Activated CD8-positive, alpha-beta memory T cell treated with anti-CD3 and anti-CD28 coated beads for 4 hours (primary cell): ENCODE measurements at regions not wholly inside any gene's neighbourhood (a gene's known extent, or its start where the extent isn't known, plus 50 kb on each side); places are given as distances from the start of the nearest gene placed in this dataset.
"Not testable (repeated sequence)": the region's sequence is repeated elsewhere in the genome, so short reads cannot be mapped to it uniquely, and the experiment has no call there.

Source experiments
- DNase-seq, 2 donors: peaks; one replicate each; pipeline ENCODE4 v3.0.0-alpha.2; 2020; ENCODE audit warnings: low read depth in 2 of 2

DNA sequence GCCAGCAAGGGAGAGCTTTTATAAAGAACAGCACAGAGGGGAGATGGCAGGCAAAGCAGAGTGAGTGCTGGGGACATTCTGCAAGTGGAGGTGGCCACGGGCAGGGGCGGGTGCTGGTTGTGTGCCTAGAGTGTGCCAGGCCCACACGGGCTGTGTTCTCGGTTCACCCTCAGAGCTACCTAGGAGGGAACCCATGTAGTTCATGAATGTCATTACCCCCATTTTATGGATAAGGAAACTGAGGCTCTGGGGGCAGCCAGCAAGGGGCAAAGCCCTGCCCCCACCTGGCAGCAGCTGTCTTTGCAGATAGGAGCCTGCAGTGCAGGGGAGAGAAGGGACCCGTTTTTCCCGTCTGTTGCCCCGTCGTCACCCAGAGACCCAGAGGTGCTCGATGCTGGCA, 85.2 kb upstream of the NCOR2 start:
- no peak for DNase-seq

DNA sequence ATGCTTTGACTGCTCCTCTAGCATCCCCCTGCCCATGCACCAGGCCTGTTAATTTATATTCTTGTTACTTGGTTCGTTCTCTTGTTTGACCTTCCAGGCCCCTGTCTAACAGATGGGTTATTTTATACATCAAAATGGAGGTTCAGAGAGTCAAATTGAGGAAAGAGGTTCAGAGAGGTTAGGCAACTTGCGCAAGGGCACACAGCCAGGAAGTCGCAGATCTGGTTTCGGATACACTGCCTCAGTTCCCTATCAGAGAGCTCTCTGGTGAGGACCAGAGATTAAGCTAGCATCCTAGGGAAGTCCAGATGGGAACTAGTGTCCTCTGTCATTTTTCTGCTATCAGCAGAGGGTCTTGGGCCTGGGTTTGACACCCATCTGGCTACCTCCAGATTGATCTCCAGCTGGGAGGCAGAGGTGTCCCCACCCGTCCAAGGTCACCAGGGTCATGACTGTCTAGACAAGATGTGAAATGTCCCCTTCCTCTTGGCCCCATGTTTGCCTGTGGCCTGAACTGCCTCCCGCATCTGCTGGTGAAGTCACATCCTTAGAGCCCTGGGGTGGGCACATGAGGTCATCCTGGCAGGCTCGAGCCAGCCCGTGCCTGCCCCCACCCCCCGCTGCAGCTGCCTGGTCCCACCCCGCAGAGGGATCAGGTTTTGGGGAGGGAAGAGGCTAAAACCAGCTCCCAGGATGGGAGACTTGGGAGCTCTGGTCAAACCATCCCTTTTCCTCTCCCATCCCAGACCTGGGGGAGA, 84.3 kb upstream of the NCOR2 start:
- no peak for DNase-seq

DNA sequence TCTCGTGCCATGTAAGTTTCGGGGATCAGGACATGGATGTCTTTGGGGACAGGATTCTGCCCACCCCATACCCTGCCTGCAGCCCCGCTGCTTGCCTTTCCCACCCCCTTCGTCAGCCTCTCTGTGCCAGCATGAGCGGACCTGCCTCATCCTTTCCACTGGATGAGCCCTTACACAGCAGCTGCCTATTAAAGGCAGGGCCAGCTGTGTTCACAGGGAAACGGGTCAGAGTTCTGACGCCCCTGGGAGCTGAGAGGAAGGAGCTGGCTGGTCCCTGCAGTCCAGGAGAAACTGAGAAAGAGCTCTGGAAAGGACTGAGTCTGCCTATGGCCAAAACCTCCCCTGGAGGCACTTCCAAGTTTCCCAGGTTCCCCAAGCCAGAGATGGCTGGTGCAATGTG, 83.5 kb upstream of the NCOR2 start:
- no peak for DNase-seq

DNA sequence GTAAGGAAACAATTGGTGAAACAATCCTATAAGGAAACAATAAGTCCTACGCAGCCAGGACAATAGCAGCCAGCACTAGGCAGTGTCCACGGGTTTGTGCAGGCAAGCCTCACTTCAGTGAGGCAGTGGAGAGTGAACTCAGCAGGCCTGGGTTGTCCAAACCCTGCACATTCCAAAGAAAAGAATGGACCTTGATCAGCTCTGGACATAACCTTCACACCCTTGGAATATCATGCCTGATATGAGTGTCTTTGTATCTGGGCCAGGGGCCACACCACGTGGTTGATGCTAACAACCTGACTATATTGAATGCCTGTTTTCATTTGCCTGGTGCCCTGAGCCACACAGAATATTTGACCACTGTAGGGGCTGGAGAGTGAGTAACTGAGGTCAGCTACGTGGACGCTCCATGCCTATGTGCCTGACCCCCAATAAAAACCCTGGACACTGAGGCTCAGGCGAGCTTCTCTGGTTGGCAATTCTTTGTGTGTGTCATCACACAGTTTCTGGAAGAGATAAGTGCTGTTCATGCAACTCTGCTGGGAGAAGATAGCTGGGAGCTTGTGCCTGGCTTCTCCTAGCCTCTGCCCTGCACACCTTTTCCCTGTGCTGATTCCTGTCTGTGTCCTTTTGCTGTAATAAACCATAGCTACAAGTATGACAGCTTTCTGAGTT, 81.4 kb upstream of the NCOR2 start:
- no peak for DNase-seq

DNA sequence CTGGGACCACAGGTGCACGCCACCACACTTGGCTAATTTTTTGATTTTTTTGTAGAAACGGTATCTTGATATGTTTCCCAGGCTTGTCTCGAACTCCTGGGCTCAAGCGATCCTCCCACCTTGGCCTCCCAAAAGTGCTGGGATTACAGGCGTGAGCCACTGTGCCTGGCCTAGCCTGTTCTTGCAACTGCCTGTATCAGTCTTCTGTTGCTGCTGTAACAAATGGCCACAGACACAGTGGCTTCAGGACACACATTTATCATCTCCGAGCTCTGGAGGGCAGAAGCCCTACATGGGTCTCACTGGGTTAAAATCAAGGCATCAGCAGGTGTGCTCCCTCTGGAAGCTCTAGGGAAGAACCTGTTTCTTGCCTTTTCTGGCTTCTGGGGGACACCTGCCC, 79.9 kb upstream of the NCOR2 start:
- DNase-seq, result no peak

DNA sequence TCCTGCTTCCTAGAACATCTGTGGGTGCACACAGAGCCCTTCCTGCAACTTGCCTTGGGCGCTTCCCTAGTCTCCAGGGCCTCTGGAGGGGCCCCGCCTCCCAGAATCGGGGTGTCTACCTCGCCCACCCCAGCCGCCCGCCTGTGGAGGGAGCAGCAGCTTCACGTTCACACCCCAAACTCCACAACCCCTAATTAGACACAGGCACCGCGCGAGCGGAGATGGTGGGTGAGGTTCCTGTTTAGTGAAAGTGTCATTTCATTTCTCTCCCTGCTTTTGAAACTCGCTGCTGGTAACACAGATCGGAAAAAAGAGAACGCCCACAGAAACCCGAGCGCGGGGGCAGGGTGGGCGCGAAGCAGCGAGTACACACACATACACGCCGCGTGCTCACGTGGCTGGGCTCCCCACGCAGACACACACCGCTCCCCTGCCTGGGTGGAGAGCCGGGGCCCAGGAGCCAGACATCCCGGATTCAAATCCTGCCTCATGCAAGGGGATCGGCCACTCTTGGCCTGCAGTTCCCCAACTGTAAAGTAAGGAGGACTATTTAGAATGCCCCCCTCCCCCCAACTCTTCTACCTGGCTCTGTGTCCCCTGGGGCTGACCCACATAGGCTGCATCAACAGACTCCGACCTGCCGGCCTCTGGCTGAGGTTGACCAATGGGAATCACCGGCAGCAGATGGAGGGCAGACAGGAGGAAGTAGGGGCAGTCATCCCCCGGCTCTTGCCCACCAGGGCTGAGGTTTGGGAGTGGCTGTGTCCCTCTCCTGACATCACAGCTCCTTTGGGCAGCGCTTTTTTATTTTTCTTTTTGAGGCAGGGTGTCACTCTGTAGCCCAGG, 79.2 kb upstream of the NCOR2 start:
- DNase-seq, result peak; percentile 73 to 75

DNA sequence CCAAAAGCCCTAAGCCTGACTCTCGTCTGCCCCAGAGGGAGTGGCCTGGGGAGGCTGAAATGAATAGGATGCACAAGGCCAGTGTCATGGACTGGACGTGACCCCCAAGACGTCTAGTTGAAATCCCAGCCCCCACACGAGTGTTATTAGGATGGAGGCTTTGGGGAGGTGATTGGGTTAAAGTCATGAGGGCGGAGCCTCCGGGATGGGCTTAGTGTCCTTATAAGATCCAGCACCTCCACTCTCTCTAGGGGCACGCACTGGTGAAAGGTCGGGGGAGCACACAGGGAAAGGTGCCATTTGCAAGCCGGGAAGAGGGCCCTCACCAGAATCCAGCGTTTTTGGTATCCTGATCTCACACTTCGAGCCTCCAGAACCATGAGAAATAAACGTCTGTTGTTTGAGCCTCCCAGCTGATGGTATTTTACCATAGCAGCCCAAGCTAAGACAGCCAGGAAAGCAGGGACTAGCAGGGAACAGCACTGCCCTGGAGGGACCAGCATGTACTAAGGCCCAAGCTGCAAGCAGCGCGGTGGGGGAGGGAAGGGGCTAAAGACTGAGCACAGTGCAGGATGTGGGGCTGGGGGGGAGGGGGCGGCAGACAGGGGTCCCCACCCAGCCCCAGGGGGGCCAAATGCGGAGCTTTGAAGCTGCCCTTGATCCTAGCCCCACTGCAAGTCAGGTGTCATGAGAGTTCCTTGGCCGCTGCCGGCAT, 78.3 kb upstream of the NCOR2 start:
- DNase-seq, result no peak

DNA sequence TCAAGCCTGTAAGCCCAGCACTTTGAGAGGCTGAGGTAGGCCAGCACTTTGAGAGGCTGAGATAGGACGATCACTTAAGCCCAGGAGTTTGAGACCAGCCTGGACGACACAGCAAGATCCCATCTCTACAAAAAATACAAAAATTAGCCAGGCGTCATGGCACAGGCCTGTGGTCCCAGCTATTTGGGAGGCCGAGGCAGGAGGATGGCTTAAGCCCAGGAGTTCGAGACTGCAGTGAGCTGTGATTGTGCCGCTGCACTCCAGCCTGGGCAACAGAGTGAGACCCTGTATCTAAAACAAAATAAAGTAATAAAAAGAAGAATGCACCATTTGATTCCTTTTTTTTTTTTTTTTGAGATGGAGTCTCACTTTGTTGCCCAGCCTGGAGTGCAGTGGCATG, 76.4 kb upstream of the NCOR2 start:
- not testable (repeated sequence) for DNase-seq

DNA sequence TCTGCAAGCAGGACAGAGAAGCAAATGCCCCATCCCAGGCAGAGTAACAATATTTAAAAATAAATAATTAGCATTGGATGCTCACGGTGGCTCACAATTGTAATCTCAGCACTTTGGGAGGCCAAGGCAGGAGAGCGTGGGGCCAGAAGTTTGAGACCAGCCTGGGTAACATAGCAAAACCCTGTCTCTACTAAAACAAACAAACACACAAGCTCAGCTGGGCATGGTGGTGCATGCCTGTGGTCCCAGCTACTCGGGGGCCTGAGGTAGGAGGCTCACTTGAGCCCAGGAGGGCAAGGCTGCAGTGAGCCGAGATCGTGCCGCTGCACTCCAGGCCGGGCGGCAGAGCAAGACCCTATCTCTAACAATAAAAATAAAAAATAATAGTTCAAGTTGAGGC, 74.7 kb upstream of the NCOR2 start:
- DNase-seq, result no peak

DNA sequence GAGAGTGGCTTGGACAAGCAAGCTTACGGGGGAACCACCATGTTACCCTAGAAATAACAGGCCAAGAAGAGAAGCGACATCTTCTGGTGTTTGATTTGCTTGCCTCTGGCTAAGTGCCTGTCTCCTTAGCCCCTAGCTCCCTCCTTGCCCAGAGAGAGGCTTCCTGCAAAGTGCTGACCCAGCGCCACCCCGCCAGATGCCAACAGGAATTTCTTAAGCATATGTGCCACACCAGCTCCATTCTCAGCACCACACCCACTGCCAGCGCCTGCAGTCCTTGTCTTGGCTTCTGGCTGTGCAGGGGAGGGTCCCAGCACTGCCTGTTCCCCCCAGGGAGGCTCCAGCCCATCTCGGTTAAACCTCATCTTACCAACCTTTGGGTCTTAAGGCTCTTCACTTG, 74.2 kb upstream of the NCOR2 start:
- no peak for DNase-seq

DNA sequence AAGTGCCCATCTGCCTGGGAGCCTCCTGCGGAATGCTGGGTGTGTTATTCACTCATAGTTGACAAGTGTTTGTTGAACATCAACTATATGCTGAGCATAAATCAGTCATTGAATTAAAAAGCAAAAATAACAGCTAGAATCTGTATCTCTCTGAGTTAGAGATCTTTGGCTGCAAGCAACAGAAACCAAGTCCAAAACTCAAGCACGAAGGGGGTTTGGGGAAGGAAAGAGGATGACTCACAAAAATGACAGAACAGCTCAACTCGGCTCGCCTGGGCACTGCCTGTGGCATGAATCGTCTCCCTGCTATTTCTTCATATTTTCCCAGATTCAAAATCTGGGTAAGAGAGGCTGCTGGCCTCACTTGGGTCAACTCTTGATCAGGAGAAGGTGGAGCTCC, 72.6 kb upstream of the NCOR2 start:
- DNase-seq, result no peak

DNA sequence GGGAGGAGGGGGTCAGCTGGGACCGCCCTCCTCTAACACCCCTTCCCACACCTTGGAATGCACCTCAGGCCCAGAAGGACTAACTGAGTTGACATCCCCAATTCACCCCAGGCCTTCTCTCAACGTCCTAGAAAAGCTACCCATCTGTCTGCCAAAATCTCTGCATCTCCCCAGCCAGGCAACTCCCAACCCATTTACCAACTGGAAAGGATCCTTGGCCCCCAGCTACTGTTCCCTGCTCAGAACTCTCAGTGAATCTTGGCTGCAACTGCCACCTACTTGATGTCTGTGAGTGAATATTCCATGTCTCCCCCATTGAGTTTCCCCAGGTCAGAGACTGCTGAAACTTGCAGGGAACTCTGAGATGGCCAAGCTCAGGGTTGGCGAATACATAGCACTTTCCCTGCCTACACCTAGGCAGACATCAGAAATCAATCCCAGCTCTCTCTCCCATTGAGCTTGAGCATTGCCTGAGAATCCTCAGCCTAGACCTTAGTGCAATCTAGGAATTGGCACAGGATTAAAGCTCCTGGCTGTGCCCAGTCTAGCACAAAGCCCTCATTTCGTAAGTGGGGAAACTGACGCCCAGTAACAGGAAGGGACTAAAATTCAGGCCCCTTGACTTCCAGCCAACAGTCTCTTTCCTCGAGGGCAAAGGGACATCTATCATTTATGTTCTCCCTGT, 71.9 kb upstream of the NCOR2 start:
- no peak for DNase-seq

DNA sequence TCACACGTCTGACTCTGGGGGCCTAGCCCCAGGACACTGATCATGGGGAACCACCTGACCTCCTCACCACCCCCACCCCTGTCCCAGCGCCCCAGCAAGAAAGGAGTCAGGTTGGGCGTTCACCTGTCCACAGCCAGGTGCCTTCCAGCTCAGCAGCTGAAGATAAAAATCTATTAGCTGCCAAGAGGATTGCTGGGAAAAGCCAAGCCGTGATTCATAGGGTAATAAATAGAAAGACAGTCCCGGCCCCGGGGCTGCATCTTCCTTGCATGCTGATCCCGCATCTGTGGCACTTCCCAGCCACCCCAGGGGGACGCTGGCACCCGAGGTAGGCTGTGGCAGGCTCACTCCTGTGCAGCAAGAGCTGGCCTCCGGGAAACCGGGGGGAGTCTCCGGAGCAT, 70.2 kb upstream of the NCOR2 start:
- no peak for DNase-seq

DNA sequence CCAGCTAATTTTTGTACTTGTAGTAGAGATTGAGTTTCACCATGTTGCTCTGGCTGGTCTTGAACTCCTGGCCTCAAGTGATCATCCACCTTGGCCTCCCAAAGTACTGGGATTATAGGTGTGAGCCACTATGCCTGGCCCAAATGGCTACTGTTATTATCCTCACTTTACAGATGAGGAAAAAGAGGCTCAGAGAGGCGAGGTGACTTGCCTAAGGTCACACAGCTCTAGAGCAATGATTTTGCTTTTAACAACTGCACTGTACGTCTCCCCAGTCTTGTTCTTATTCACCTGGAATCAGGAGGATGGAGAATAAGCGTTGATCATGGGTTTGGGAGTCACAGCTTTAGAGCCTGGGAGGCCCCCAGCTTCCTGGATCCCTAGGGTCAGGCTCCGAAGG, 69.8 kb upstream of the NCOR2 start:
- no peak for DNase-seq

DNA sequence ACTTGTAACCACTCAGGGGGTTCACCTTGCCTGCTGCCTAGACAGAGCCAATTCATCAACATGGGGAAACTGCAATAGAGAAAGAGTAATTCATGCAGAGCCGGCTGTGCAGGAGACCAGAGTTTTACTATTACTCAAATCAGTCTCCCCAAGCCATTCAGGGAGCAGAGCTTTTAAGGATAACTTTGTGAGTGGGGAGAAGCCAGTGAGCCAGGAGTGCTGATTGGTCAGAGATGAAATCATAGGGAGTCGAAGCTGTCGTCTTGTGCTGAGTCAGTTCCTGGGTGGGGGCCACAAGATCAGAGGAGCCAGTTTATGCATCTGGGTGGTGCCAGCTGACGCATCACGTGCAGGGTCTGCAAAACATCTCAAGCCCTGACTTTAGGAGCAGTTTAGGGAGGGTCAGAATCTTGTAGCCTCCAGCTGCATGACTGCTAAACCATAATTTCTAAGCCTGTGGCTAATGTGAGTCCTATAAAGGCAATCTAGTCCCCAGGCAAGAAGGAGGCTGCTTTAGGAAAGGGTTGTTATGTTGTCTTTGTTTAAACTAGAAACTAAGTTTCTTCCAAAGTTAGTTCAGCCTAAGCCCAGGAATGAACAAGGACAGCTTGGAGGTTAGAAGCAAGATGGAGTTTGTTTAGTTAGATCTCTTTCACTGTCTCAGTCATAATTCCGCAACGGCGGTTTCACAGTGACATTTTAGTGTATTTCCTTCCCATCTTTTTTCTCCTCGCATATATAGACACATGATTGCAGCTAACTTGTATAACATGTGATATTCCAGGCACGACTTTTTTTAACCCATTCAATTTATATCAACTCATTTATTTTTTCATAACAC, 68.9 kb upstream of the NCOR2 start:
- DNase-seq, result peak in 1 of 2 donors; percentile 32

DNA sequence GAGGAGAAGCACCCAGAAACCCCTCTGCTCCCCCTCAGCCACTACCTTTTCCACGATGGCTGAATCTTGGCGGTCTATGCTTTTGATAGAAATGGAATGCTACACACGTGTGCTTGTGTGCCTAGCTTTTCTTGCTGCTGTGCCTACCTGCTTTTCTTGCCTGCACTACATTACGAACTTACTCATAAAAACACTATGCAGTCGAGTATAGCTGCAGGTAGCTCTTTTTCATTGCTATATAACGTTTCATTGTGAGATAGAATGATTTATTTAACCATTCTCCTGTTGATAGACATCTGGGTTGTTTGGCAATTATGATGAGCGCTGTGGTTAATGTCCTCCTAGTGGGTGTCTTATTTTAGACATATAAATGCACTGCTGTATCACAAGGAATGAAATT, 67.9 kb upstream of the NCOR2 start:
- DNase-seq, result no peak

DNA sequence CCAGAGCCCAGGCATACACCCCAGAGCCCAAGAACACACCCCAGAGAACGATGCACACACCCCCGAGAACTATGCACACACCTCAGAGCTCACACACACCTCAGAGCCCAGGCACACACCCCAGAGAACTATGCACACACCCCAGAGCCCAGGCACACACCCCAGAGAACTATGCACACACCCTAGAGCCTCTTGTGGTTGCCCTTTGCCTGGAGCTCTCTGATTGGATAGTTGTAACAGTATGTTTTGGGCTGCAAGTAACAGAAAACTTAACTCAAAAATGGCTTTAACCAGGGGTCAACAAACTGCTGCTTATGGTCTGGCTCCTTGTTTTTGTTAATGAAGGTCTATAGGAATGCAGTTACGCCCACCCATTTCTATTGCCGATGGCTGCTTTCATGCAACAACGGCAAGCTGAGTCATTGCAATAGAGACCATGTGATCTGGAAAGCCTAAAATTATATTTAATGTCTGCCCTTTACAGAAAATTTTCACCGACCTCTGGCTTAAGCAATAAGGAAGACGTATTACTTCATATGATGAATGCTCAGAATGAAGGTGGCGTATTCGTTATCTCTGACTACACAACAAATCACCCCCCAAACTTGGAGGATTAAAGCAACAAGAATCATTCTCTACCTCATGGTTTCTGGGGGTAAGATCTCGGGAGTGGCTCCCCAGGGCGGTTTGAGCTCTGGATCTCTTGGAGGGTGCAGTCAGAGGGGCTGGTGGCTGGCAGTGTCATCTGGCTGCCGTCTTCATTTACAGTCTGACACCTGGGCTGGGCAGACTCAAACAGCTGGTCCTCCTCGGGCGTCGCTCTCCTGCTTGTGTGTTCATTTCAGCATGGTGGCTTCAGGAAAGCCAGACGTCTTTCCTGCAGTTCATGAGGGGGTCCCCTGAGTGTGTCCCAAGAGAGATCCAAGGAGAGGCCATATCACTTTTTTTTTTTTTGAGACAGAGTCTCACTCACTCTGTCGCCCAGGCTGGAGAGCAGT, 66.3 kb upstream of the NCOR2 start:
- DNase-seq, result no peak

DNA sequence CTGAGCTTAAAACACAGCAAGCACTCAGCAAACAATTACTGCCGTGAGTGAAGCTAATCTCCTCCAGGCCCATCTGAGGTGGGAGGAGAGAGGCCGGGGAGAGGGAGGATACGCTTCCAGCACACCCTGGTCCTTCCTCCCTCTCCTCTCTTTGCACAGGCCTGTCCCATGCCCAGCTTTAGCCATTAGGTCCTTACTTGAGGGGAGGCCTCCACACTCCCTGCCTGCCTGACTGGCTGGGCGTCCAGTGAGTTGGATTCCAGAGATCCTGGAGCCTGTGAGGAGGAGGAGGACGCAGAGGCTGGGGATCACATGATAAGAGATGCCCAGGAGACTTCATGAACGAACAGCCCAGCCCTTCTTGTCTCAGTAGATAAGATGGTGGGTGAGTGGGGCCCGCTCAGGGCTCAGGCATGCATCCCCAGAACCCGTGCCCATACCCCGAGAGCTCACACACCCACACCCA, 65.1 kb upstream of the NCOR2 start:
- DNase-seq, result no peak

DNA sequence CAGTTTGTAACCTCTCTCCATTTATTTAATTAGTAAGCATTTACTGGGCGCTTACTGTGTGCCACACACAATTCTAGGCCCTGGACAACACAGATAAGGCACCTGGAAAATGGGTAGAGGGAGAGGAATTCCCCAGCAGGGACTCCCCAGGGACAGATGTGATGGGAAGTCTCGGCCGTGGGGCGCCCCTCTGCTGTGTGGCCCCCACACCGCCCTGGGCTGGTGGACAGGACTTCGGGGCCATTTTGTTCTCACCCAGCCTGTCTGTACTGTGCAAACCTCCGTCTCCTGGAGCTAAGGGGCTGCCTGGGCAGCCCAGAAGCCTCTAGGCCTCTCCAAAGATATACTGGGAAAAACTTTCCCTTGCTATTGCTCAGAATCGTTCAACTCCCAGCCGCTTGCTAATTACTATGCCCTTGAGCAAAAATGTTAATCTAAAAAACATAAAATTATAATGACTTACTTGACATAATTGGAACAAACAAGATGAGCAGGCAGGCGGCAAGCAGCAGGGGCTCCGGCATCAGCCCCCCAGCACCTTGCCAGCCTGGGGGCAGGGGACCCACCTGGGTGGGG, 64.4 kb upstream of the NCOR2 start:
- no peak for DNase-seq
